NCI-H1436 treated with DMSO at 0.1 percent for 48 hours (cell line): ENCODE measurements at regions not wholly inside any gene's neighbourhood (a gene's known extent, or its start where the extent isn't known, plus 50 kb on each side); places are given as distances from the start of the nearest gene placed in this dataset.
"Not testable (repeated sequence)": the region's sequence is repeated elsewhere in the genome, so short reads cannot be mapped to it uniquely, and the experiment has no call there.

Experiments
- DNase-seq: peaks from one replicate; lab custom pipeline; 2025; lab: John Stamatoyannopoulos, UW

- no peak for DNase-seq
Observed at GRCh38 chr21:25234857-25235801, 372.2 kb downstream of the MRPL39 start.

GRCh38 chr21:25220954-25221353, 386.3 kb downstream of the MRPL39 start:
- DNase-seq, result no peak

GRCh38 chr21:25220169-25220568, 387.1 kb downstream of the MRPL39 start:
- no peak for DNase-seq

- no peak for DNase-seq
Observed at GRCh38 chr21:25215698-25216384, 391.4 kb downstream of the MRPL39 start.

GRCh38 chr21:25214676-25215075, 392.6 kb downstream of the MRPL39 start:
- no peak for DNase-seq

GRCh38 chr21:25199944-25200343, 407.3 kb downstream of the MRPL39 start:
- no peak for DNase-seq

GRCh38 chr21:25191141-25191540, 416.1 kb downstream of the MRPL39 start:
- no peak for DNase-seq

- no peak for DNase-seq
Observed at GRCh38 chr21:25189497-25189896, 417.8 kb downstream of the MRPL39 start.

GRCh38 chr21:25188677-25189079, 418.6 kb downstream of the MRPL39 start:
- no peak for DNase-seq

- DNase-seq, result no peak
Observed at GRCh38 chr21:25186273-25186672, 421.0 kb downstream of the MRPL39 start.

GRCh38 chr21:25183577-25183976, 423.7 kb downstream of the MRPL39 start:
- DNase-seq, result no peak

- DNase-seq, result not testable (repeated sequence)
Observed at GRCh38 chr21:25181690-25182089, 425.6 kb downstream of the MRPL39 start.

GRCh38 chr21:25179116-25179515, 428.2 kb downstream of the MRPL39 start:
- DNase-seq, result no peak

GRCh38 chr21:25176637-25177412, 430.5 kb downstream of the MRPL39 start:
- no peak for DNase-seq

GRCh38 chr21:25175938-25176337, 431.3 kb downstream of the MRPL39 start:
- no peak for DNase-seq

- no peak for DNase-seq
Observed at GRCh38 chr21:25171438-25171837, 435.8 kb downstream of the MRPL39 start.

GRCh38 chr21:25170681-25171080, 436.6 kb downstream of the MRPL39 start:
- no peak for DNase-seq

GRCh38 chr21:25169370-25169769, 437.9 kb downstream of the MRPL39 start:
- DNase-seq, result no peak

GRCh38 chr21:25166904-25167303, 440.4 kb downstream of the MRPL39 start:
- DNase-seq, result not testable (repeated sequence)

- no peak for DNase-seq
Observed at GRCh38 chr21:25161571-25161970, 445.7 kb downstream of the MRPL39 start.

- not testable (repeated sequence) for DNase-seq
Observed at GRCh38 chr21:25155020-25155419, 452.3 kb downstream of the MRPL39 start.

- DNase-seq, result no peak
Observed at GRCh38 chr21:25149022-25149421, 458.3 kb downstream of the MRPL39 start.
